ENCODE measurements at regions not wholly inside any gene's neighbourhood (a gene's known extent, or its start where the extent isn't known, plus 50 kb on each side); places are given as distances from the start of the nearest gene placed in this dataset.

DNA sequence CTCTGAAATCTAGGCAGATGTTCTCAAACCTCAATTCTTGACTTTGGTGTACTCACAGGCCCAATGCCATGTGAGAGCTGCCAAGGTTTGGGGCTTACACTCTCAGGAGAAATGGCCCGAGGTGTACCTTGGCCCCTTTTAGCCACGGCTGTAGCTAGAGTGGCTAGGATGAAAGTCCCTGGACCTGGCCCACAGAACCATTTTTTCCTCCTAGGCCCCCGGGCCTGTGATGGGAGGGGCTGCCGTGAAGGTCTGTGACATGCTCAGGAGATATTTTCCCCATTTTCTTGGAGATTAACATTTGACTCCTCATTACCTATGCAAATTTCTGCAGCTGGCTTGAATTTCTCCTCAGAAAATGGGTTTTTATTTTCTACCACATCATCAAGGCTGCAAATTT lies 1296.5 kb downstream of the MAT2B start:
- no peak overlapping the region for H3K9ac ChIP-seq (ENCODE audit: low read length)
- no peaks in the 10 kb centered on the region for H3K9me3 ChIP-seq (ENCODE audit: low read length)

DNA sequence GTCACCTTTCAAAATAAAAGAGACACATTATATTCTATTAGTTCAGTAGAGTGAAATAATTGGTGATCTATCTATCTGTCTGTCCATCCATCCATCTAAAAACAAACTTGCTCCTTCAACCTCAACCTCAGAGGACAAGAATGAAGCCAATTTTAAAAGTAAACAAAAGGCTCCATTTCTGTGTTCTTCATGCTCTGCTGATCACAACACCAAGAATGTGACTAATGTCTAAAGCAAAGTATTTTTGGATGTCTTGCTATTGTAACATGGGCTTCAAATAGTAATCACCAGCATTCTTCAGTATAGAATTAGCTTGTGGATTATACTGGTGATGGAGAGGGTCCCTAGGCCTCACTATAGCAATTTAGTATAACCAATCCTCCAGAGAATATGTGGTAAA lies 1304.4 kb downstream of the MAT2B start:
- H3K36me3 ChIP-seq (ENCODE audit: insufficient read depth, low read length): no peaks in the 10 kb centered on the region
- no peak overlapping the region for H3K4me3 ChIP-seq (ENCODE audit: low read depth, low read length, poor library complexity, severe bottlenecking)
- no peaks in the 10 kb centered on the region for H3K9me2 ChIP-seq (ENCODE audit: low read depth, low read length)
- no peak overlapping the region for H2AFZ ChIP-seq (ENCODE audit: low read length)
- H3K9ac ChIP-seq (ENCODE audit: low read length): no peak overlapping the region
- no peaks in the 10 kb centered on the region for H3K9me3 ChIP-seq (ENCODE audit: low read length)
- H3K79me2 ChIP-seq (ENCODE audit: insufficient read depth, low read length): no peaks in the 10 kb centered on the region
- no peaks in the 10 kb centered on the region for H3K27me3 ChIP-seq (ENCODE audit: insufficient read depth, low read length)
- no peak overlapping the region for H3K27ac ChIP-seq (ENCODE audit: low read depth, low read length, poor library complexity, severe bottlenecking)
- no peaks in the 10 kb centered on the region for H3K4me1 ChIP-seq (ENCODE audit: insufficient read depth, low read length, severe bottlenecking)
- H3F3A ChIP-seq (ENCODE audit: insufficient read depth, low read length): no peaks in the 10 kb centered on the region
- no peak overlapping the region for H3K4me2 ChIP-seq (ENCODE audit: low read length)
- TF ChIP-seq EZH2 (IDR thresholded peaks at IDR 0.05; ENCODE audit: borderline replicate concordance, low read length): no peak
- TF ChIP-seq, protein P1, sequence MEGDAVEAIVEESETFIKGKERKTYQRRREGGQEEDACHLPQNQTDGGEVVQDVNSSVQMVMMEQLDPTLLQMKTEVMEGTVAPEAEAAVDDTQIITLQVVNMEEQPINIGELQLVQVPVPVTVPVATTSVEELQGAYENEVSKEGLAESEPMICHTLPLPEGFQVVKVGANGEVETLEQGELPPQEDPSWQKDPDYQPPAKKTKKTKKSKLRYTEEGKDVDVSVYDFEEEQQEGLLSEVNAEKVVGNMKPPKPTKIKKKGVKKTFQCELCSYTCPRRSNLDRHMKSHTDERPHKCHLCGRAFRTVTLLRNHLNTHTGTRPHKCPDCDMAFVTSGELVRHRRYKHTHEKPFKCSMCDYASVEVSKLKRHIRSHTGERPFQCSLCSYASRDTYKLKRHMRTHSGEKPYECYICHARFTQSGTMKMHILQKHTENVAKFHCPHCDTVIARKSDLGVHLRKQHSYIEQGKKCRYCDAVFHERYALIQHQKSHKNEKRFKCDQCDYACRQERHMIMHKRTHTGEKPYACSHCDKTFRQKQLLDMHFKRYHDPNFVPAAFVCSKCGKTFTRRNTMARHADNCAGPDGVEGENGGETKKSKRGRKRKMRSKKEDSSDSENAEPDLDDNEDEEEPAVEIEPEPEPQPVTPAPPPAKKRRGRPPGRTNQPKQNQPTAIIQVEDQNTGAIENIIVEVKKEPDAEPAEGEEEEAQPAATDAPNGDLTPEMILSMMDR (IDR thresholded peaks at IDR 0.05; ENCODE audit: low read length): no peak
- H4K20me1 ChIP-seq (ENCODE audit: insufficient read depth, low read length): no peaks in the 10 kb centered on the region

More for the DNA sequence above, 1296.5 kb downstream of the MAT2B start:
- Histone ChIP-seq H3K4me2 (ENCODE audit: low read length) (no peak overlapping the region), H4K20me1 (ENCODE audit: insufficient read depth, low read length) (no peaks in the 10 kb centered on the region), H2AFZ (ENCODE audit: low read length) (no peak overlapping the region), H3K27me3 (ENCODE audit: insufficient read depth, low read length) (no peaks in the 10 kb centered on the region), H3K4me3 (ENCODE audit: low read depth, low read length, poor library complexity, severe bottlenecking) (no peak overlapping the region), H3F3A (ENCODE audit: insufficient read depth, low read length) (no peaks in the 10 kb centered on the region), H3K27ac (ENCODE audit: low read depth, low read length, poor library complexity, severe bottlenecking) (no peak overlapping the region), H3K79me2 (ENCODE audit: insufficient read depth, low read length) (no peaks in the 10 kb centered on the region), H3K4me1 (ENCODE audit: insufficient read depth, low read length, severe bottlenecking) (no peaks in the 10 kb centered on the region), H3K36me3 (ENCODE audit: insufficient read depth, low read length) (no peaks in the 10 kb centered on the region), H3K9me2 (ENCODE audit: low read depth, low read length) (no peaks in the 10 kb centered on the region)
- TF ChIP-seq EZH2 (IDR thresholded peaks at IDR 0.05; ENCODE audit: borderline replicate concordance, low read length): no peak
- TF ChIP-seq, protein P1 (IDR thresholded peaks at IDR 0.05; ENCODE audit: low read length): no peak

DNA sequence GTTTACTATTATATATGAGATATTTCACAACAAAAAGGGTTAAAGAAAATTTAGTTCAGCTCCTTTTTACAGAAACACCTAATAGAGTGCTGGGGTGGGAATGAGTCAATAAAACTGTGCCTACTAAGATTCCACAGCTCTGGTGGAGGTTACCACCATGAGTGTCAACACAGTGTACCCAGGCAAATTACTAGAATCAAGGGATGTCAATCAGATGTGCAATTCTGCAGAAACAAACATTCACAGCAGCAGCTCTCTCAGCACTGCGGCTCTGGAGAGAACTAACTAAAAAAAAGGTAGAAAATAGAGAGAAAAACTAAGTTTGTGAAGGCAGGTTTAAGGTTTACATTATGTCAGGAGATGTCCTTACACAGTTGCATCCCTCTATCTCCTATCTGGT lies 1313.0 kb downstream of the MAT2B start:
- H3K27me3 ChIP-seq (ENCODE audit: insufficient read depth, low read length): no peaks in the 10 kb centered on the region
- no peak overlapping the region for H3K4me2 ChIP-seq (ENCODE audit: low read length)
- TF ChIP-seq, protein P1 (IDR thresholded peaks at IDR 0.05; ENCODE audit: low read length): no peak
- TF ChIP-seq EZH2 (IDR thresholded peaks at IDR 0.05; ENCODE audit: borderline replicate concordance, low read length): no peak
- no peaks in the 10 kb centered on the region for H3K4me1 ChIP-seq (ENCODE audit: insufficient read depth, low read length, severe bottlenecking)
- no peak overlapping the region for H3K4me3 ChIP-seq (ENCODE audit: low read depth, low read length, poor library complexity, severe bottlenecking)
- no peaks in the 10 kb centered on the region for H3K9me2 ChIP-seq (ENCODE audit: low read depth, low read length)
- H3K36me3 ChIP-seq (ENCODE audit: insufficient read depth, low read length): no peaks in the 10 kb centered on the region
- no peaks in the 10 kb centered on the region for H4K20me1 ChIP-seq (ENCODE audit: insufficient read depth, low read length)
- no peak overlapping the region for H3K27ac ChIP-seq (ENCODE audit: low read depth, low read length, poor library complexity, severe bottlenecking)
- H3K9me3 ChIP-seq (ENCODE audit: low read length): no peaks in the 10 kb centered on the region
- no peaks in the 10 kb centered on the region for H3K79me2 ChIP-seq (ENCODE audit: insufficient read depth, low read length)
- H3K9ac ChIP-seq (ENCODE audit: low read length): no peak overlapping the region
- no peak overlapping the region for H2AFZ ChIP-seq (ENCODE audit: low read length)
- no peaks in the 10 kb centered on the region for H3F3A ChIP-seq (ENCODE audit: insufficient read depth, low read length)
